ENCODE measurements at regions not wholly inside any gene's neighbourhood (a gene's known extent, or its start where the extent isn't known, plus 50 kb on each side); places are given as distances from the start of the nearest gene placed in this dataset.

- no peak for TF ChIP-seq CTCF (IDR thresholded peaks at IDR 0.05)
- TF ChIP-seq POLR2A (IDR thresholded peaks at IDR 0.05): no peak
Observed at GRCh38 chr9:38299856-38300255, 92.6 kb upstream of the ALDH1B1 start.
